ENCODE measurements at regions not wholly inside any gene's neighbourhood (a gene's known extent, or its start where the extent isn't known, plus 50 kb on each side); places are given as distances from the start of the nearest gene placed in this dataset.

DNA sequence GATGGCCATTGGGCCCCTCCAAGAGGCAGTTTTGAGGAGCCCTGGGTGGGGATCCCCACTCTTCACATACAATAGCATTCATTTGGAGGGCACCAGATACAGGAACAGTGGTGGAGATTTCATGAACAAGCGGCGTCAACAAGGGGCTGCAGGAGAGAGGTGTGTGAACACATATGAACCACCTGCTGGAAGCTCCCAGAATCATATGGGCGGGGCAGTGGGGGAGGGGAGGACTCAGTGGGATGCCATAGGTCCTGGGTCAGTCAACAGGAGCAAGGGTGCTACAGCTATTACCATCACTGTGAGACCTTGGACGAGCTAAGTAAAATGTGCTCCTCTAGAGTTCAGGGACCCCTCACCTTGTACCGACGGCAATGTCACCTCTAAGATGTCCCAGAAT, 100.4 kb upstream of the IRF2BP2 start:
- Histone ChIP-seq H3K4me3 (ENCODE audit: low read depth, low read length, poor library complexity, severe bottlenecking) (no peak overlapping the region), H2AFZ (ENCODE audit: low read length) (no peak overlapping the region), H3K9me3 (ENCODE audit: low read length) (no peaks in the 10 kb centered on the region), H3K36me3 (ENCODE audit: insufficient read depth, low read length) (no peaks in the 10 kb centered on the region), H3K27ac (ENCODE audit: low read depth, low read length, poor library complexity, severe bottlenecking) (no peak overlapping the region), H4K20me1 (ENCODE audit: insufficient read depth, low read length) (no peaks in the 10 kb centered on the region), H3K9me2 (ENCODE audit: insufficient read depth, low read length) (no peaks in the 10 kb centered on the region), H3K79me2 (ENCODE audit: insufficient read depth, low read depth, low read length) (no peaks in the 10 kb centered on the region), H3K4me2 (ENCODE audit: low read length) (no peak overlapping the region), H3K4me1 (ENCODE audit: insufficient read depth, low read length, poor library complexity, severe bottlenecking) (no peaks in the 10 kb centered on the region)
- DNase-seq (ENCODE audit: low spot score) = no peak
- ChIA-PET POLR2A (interaction anchor here (0.5 to 1.3 kb wide), 3 partner anchors 10 to 18 kb away, joined by 3 to 5 read pairs (median 3); no protein-coding TSS in a partner anchor), CTCF (ENCODE audit: unreplicated experiment) (no interaction called here)
- no peak for TF ChIP-seq EZH2phosphoT487 (IDR thresholded peaks at IDR 0.05; ENCODE audit: borderline replicate concordance, low read depth, low read length)
- TF ChIP-seq CTCF (conservative IDR thresholded peaks at IDR 0.05; ENCODE audit: low read length) = no peak
- intact Hi-C loops (cut with micrococcal nuclease; ENCODE audit: unreplicated experiment) = no loop called here
- no TSS peak for BruUV-seq (replicated peaks)

GRCh38 chr1:234709473-234710228, 99.7 kb upstream of the IRF2BP2 start:
- H3K4me3 ChIP-seq (ENCODE audit: low read depth, low read length, poor library complexity, severe bottlenecking) = no peak overlapping the region
- H3K4me2 ChIP-seq (ENCODE audit: low read length) = no peak overlapping the region
- no peak for TF ChIP-seq EZH2phosphoT487 (IDR thresholded peaks at IDR 0.05; ENCODE audit: borderline replicate concordance, low read depth, low read length)
- TF ChIP-seq CTCF (conservative IDR thresholded peaks at IDR 0.05; ENCODE audit: low read length) = no peak
- no peaks in the 10 kb centered on the region for H3K9me2 ChIP-seq (ENCODE audit: insufficient read depth, low read length)
- intact Hi-C loops (cut with micrococcal nuclease; ENCODE audit: unreplicated experiment) = no loop called here
- DNase-seq (ENCODE audit: low spot score) = no peak
- H3K4me1 ChIP-seq (ENCODE audit: insufficient read depth, low read length, poor library complexity, severe bottlenecking) = no peaks in the 10 kb centered on the region
- no TSS peak for BruUV-seq (replicated peaks)
- H2AFZ ChIP-seq (ENCODE audit: low read length) = no peak overlapping the region
- H4K20me1 ChIP-seq (ENCODE audit: insufficient read depth, low read length) = no peaks in the 10 kb centered on the region
- CTCF ChIA-PET (ENCODE audit: unreplicated experiment) = no interaction called here
- no peak overlapping the region for H3K27ac ChIP-seq (ENCODE audit: low read depth, low read length, poor library complexity, severe bottlenecking)
- H3K36me3 ChIP-seq (ENCODE audit: insufficient read depth, low read length) = no peaks in the 10 kb centered on the region
- POLR2A ChIA-PET = interaction anchor here (1.3 kb wide), 1 partner anchor 10 kb away, joined by 3 read pairs; no protein-coding TSS in a partner anchor
- H3K9me3 ChIP-seq (ENCODE audit: low read length) = no peaks in the 10 kb centered on the region
- no peaks in the 10 kb centered on the region for H3K79me2 ChIP-seq (ENCODE audit: insufficient read depth, low read depth, low read length)

DNA sequence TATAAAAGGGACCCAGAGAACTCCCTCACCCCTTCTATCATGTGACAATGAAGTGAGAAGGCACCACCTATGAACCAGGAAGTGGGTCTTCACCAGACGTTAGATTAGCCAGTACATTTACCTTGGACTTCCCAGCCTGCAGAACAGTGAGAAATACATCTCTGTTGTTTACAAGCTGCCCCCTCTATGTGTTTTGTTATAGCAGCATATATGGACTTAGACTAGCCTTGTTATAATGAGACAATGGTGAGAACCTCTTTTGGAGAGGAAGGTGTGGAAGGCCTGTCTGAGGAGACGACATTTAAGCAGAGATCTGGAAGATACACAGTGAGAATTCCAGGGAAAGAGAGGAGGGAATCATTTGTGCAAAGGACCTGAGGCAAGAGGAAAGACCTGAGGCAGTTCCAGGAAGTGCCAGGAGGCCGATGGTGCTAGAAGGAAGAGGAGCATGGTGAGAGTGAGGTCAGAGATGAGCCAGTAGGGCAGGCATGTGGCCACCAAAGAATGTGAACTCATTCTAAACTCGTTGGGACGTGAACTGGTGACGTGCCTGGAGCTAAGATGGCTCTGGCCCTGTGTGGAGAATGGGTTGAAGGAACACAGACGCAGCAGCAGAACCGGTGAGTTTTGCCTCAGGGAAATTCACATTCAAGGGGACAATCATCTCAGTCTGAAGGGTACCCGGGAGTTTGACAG, 98.9 kb upstream of the IRF2BP2 start:
- Histone ChIP-seq H3K4me2 (ENCODE audit: low read length) (no peak overlapping the region), H3K36me3 (ENCODE audit: insufficient read depth, low read length) (no peaks in the 10 kb centered on the region), H3K9me2 (ENCODE audit: insufficient read depth, low read length) (no peaks in the 10 kb centered on the region), H3K79me2 (ENCODE audit: insufficient read depth, low read depth, low read length) (no peaks in the 10 kb centered on the region), H3K9me3 (ENCODE audit: low read length) (no peaks in the 10 kb centered on the region), H3K4me3 (ENCODE audit: low read depth, low read length, poor library complexity, severe bottlenecking) (no peak overlapping the region), H4K20me1 (ENCODE audit: insufficient read depth, low read length) (no peaks in the 10 kb centered on the region), H3K4me1 (ENCODE audit: insufficient read depth, low read length, poor library complexity, severe bottlenecking) (no peaks in the 10 kb centered on the region), H3K27ac (ENCODE audit: low read depth, low read length, poor library complexity, severe bottlenecking) (no peak overlapping the region), H2AFZ (ENCODE audit: low read length) (no peak overlapping the region)
- no TSS peak for BruUV-seq (replicated peaks)
- intact Hi-C loops (cut with micrococcal nuclease; ENCODE audit: unreplicated experiment) = no loop called here
- TF ChIP-seq EZH2phosphoT487 (IDR thresholded peaks at IDR 0.05; ENCODE audit: borderline replicate concordance, low read depth, low read length) (no peak), CTCF (conservative IDR thresholded peaks at IDR 0.05; ENCODE audit: low read length) (no peak)
- POLR2A ChIA-PET = no interaction called here
- DNase-seq (ENCODE audit: low spot score) = no peak
- CTCF ChIA-PET (ENCODE audit: unreplicated experiment) = no interaction called here

Measured in OCI-LY7 (cell line).